GM23338 (cell line): ENCODE measurements at regions not wholly inside any gene's neighbourhood (a gene's known extent, or its start where the extent isn't known, plus 50 kb on each side); places are given as distances from the start of the nearest gene placed in this dataset.

ENCODE experiments used
- ATAC-seq: fragments of 200-7000 bp; cut with Tn5 transposase; 3 replicates; pipeline ENCODE4 v1.9.1; 2020
- DNase-seq: peaks from one replicate; pipeline ENCODE4 v3.0.0-alpha.2; 2015; ENCODE audit warnings: low spot score
- H2AFZ ChIP-seq: fragments of 200-600 bp; sonication (generic); 2 replicates; pipeline ENCODE4 v1.8.0; 2016; ENCODE audit warnings: antibody characterized with exemption, mild to moderate bottlenecking, moderate library complexity
- H3F3A ChIP-seq: fragments of 200-600 bp; sonication (generic); replicated peaks from 2 replicates; pipeline ENCODE4 v1.8.0; 2017; ENCODE audit warnings: antibody characterized with exemption, mixed run types, low read depth
- H3K27ac ChIP-seq: fragments of 200-600 bp; sonication (generic); 2 replicates; pipeline ENCODE4 v1.6.1; 2016; ENCODE audit warnings: low read depth
- H3K27me3 ChIP-seq: fragments of 200-600 bp; sonication (generic); 2 replicates; pipeline ENCODE4 v1.8.0; 2016; ENCODE audit warnings: mild to moderate bottlenecking, mixed run types, moderate library complexity; ENCODE audit not compliant: insufficient read depth
- H3K36me3 ChIP-seq: fragments of 200-600 bp; sonication (generic); 2 replicates; pipeline ENCODE4 v1.8.0; 2016; ENCODE audit warnings: mild to moderate bottlenecking; ENCODE audit not compliant: insufficient read depth
- H3K4me1 ChIP-seq: fragments of 200-600 bp; sonication (generic); 2 replicates; pipeline ENCODE4 v1.8.0; 2016; ENCODE audit warnings: mild to moderate bottlenecking, moderate library complexity; ENCODE audit not compliant: insufficient read depth
- H3K4me2 ChIP-seq: fragments of 200-600 bp; sonication (generic); 2 replicates; pipeline ENCODE4 v1.7.1; 2017; ENCODE audit warnings: mixed run types
- H3K4me3 ChIP-seq: fragments of 200-600 bp; sonication (generic); 2 replicates; pipeline ENCODE4 v1.6.1; 2016; ENCODE audit warnings: mixed run types
- H3K79me2 ChIP-seq: fragments of 200-600 bp; sonication (generic); replicated peaks from 2 replicates; pipeline ENCODE4 v1.8.0; 2017; ENCODE audit warnings: mild to moderate bottlenecking; ENCODE audit not compliant: insufficient read depth
- H3K9me2 ChIP-seq: fragments of 200-600 bp; sonication (generic); 2 replicates; pipeline ENCODE4 v1.8.0; 2017; ENCODE audit not compliant: insufficient read depth
- H4K20me1 ChIP-seq: fragments of 200-600 bp; sonication (generic); replicated peaks from 2 replicates; pipeline ENCODE4 v1.8.0; 2017; ENCODE audit warnings: mild to moderate bottlenecking; ENCODE audit not compliant: insufficient read depth
- H3K27ac Mint-ChIP-seq: 2 replicates; pipeline ENCODE4 v1.8.0; 2020; ENCODE audit warnings: inconsistent platforms, mild to moderate bottlenecking, moderate library complexity, mixed read lengths
- H3K27me3 Mint-ChIP-seq: 3 replicates; pipeline ENCODE4 v1.8.0; 2022; ENCODE audit warnings: low read depth, mild to moderate bottlenecking, moderate library complexity, mixed read lengths, inconsistent platforms; ENCODE audit not compliant: insufficient read depth, poor library complexity
- H3K36me3 Mint-ChIP-seq: 3 replicates; pipeline ENCODE4 v1.8.0; 2021; ENCODE audit warnings: low read depth, mild to moderate bottlenecking, inconsistent platforms, moderate library complexity, mixed read lengths
- H3K4me1 Mint-ChIP-seq: 3 replicates; pipeline ENCODE4 v1.8.0; 2020; ENCODE audit warnings: mild to moderate bottlenecking, inconsistent platforms, mixed read lengths
- H3K4me3 Mint-ChIP-seq: 3 replicates; pipeline ENCODE4 v1.8.0; 2021; ENCODE audit warnings: moderate library complexity, mild to moderate bottlenecking, inconsistent platforms, mixed read lengths
- H3K9me3 Mint-ChIP-seq: 3 replicates; pipeline ENCODE4 v1.8.0; 2020; ENCODE audit warnings: moderate library complexity, mild to moderate bottlenecking, inconsistent platforms, mixed read lengths
- CREB1 ChIP-seq: fragments of 250-450 bp; sonication (Bioruptor Pico); IDR thresholded peaks from 2 replicates; pipeline ENCODE4 v1.5.0; 2020; ENCODE audit warnings: low read depth, mild to moderate bottlenecking, moderate library complexity
- CTCF ChIP-seq, 2 experiments: fragments of 200-600 bp in 1 of 2; sonication (generic) in 1 of 2; conservative IDR thresholded peaks; 2 replicates each; pipeline versions ENCODE4 v1.5.1 to v1.6.1; 2016 to 2017; ENCODE audit warnings: antibody characterized with exemption in 2 of 2, low read depth in 2 of 2, mild to moderate bottlenecking in 2 of 2, moderate library complexity in 1 of 2
- ETS1 ChIP-seq: IDR thresholded peaks from 2 replicates; pipeline ENCODE4 v1.6.1; 2016; ENCODE audit warnings: antibody characterized with exemption
- EZH2 ChIP-seq: fragments of 200-600 bp; sonication (generic); IDR thresholded peaks from one replicate; pipeline ENCODE4 v1.8.0; 2017; ENCODE audit warnings: antibody characterized with exemption, mild to moderate bottlenecking, low read depth; ENCODE audit not compliant: unreplicated experiment
- EZH2phosphoT487 ChIP-seq: fragments of 200-600 bp; sonication (generic); IDR thresholded peaks from one replicate; pipeline ENCODE4 v1.8.1; 2018; ENCODE audit warnings: antibody characterized with exemption; ENCODE audit not compliant: unreplicated experiment
- JUNB ChIP-seq: IDR thresholded peaks from one replicate; pipeline ENCODE4 v1.6.1; 2016; ENCODE audit warnings: antibody characterized with exemption; ENCODE audit not compliant: unreplicated experiment
- NANOG ChIP-seq: IDR thresholded peaks from 2 replicates; pipeline ENCODE4 v1.6.1; 2016; ENCODE audit warnings: antibody characterized with exemption, borderline replicate concordance
- POLR2AphosphoS5 ChIP-seq: IDR thresholded peaks from 2 replicates; pipeline ENCODE4 v1.6.1; 2016; ENCODE audit warnings: antibody characterized with exemption, low read depth
- REST ChIP-seq: IDR thresholded peaks from one replicate; pipeline ENCODE4 v1.6.1; 2018; ENCODE audit warnings: antibody characterized with exemption; ENCODE audit not compliant: unreplicated experiment
- STAT1 ChIP-seq: IDR thresholded peaks from one replicate; pipeline ENCODE4 v1.6.1; 2016; ENCODE audit warnings: antibody characterized with exemption; ENCODE audit not compliant: unreplicated experiment
- ZNF114 ChIP-seq: fragments of 250-450 bp; sonication (Bioruptor Pico); IDR thresholded peaks from 2 replicates; pipeline ENCODE4 v1.5.0; 2020; ENCODE audit warnings: mild to moderate bottlenecking, moderate library complexity
- ZNF331 ChIP-seq: fragments of 250-450 bp; sonication (Bioruptor Pico); IDR thresholded peaks from 2 replicates; pipeline ENCODE4 v1.5.0; 2020; ENCODE audit warnings: low read depth, mild to moderate bottlenecking, moderate library complexity
- ZNF462 ChIP-seq: fragments of 250-450 bp; sonication (Bioruptor Pico); IDR thresholded peaks from 2 replicates; pipeline ENCODE4 v1.5.0; 2020; ENCODE audit warnings: mild to moderate bottlenecking, moderate library complexity

GRCh38 chr2:61619561-61619960 lies 81.4 kb upstream of the XPO1 start:
- H3K27me3 Mint-ChIP-seq, result peaks cover 3% of the 10 kb centered on the region

More at GRCh38 chr2:61619561-61619960, 81.4 kb upstream of the XPO1 start:
- Histone ChIP-seq H3K27ac (no peak overlapping the region), H3K4me3 (no peak overlapping the region), H4K20me1 (no peaks in the 10 kb centered on the region), H2AFZ (peak overlapping the region; percentile 87), H3K27me3 (no peaks in the 10 kb centered on the region), H3F3A (no peaks in the 10 kb centered on the region), H3K4me1 (no peaks in the 10 kb centered on the region), H3K4me2 (no peak overlapping the region), H3K9me2 (no peaks in the 10 kb centered on the region; the same call in 1 of the 2 replicates), H3K36me3 (no peaks in the 10 kb centered on the region), H3K79me2 (no peaks in the 10 kb centered on the region)
- Mint-ChIP-seq H3K9me3 (no peaks in the 10 kb centered on the region; the same call in 1 of the 3 replicates), H3K4me1 (no peaks in the 10 kb centered on the region), H3K36me3 (no peaks in the 10 kb centered on the region), H3K27ac (no peak overlapping the region), H3K4me3 (no peak overlapping the region)
- TF ChIP-seq ETS1 (no peak), STAT1 (no peak), ZNF114 (CRISPR knock-in tag) (no peak), JUNB (no peak), CTCF (conservative IDR thresholded peaks at IDR 0.05; ENCODE audit: low read depth in 2 of 2) (no peak), NANOG (no peak), REST (no peak), CREB1 (CRISPR knock-in tag) (no peak), EZH2phosphoT487 (no peak), ZNF462 (no peak), POLR2AphosphoS5 (no peak), EZH2 (no peak), ZNF331 (CRISPR knock-in tag) (no peak)
- ATAC-seq, result no peak
- DNase-seq, result no peak
